ENCODE measurements at regions not wholly inside any gene's neighbourhood (a gene's known extent, or its start where the extent isn't known, plus 50 kb on each side); places are given as distances from the start of the nearest gene placed in this dataset.
A peak's percentile ranks its signal among the peaks of the same experiment; 100 is the strongest.

DNA sequence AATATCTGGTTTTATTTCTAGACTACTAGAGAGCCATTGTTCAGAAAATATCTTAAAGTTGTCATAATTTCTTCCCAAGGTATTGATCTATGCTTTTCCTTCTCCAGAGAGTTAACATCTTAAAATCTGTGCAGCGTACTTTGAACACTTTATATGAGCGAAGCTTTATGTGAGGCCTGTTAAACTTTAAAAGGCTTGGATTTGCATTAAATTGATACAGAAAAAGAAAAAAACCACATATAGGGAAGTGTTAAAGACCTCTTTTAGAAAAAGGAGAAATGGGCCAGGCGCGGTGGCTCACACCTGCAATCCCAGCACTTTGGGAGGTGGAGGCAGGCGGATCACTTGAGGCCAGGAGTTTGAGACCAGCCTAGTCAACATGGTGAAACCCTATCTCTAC is 59.2 kb upstream of the MORC3 start:
- 92 to 95% methylated on average over 3 to 5 of the region's 5 CpGs for WGBS, 2 experiments (ENCODE audit: insufficient coverage in 1 of 2, insufficient read length in 1 of 2)
- TF ChIP-seq CTCF (conservative IDR thresholded peaks at IDR 0.05) = peak; percentile 8
- peaks cover 3% of the 10 kb centered on the region for H3K36me3 Mint-ChIP-seq (ENCODE audit: low read depth)
- Histone ChIP-seq H3K4me1 (ENCODE audit: control insufficient read depth, insufficient read depth, low read length) (no peaks in the 10 kb centered on the region), H3K27me3 (ENCODE audit: control insufficient read depth, insufficient read depth, low read length, poor library complexity, severe bottlenecking) (no peaks in the 10 kb centered on the region), H3K9me3 (ENCODE audit: control insufficient read depth, low read length) (no peaks in the 10 kb centered on the region), H3K36me3 (ENCODE audit: control insufficient read depth, insufficient read depth, low read length) (no peaks in the 10 kb centered on the region), H3K27ac (ENCODE audit: low read depth, low read length) (no peak overlapping the region), H3K4me3 (ENCODE audit: low read length) (no peak overlapping the region), H3K9ac (ENCODE audit: extremely low read depth, low read length, poor library complexity, severe bottlenecking) (no peak overlapping the region)
- no peaks in the 10 kb centered on the region for H3K27me3 Mint-ChIP-seq (ENCODE audit: insufficient read depth)
- H3K4me1 Mint-ChIP-seq = no peaks in the 10 kb centered on the region
- H3K9me3 Mint-ChIP-seq = no peaks in the 10 kb centered on the region
- H3K4me3 Mint-ChIP-seq = no peak overlapping the region
- H3K27ac Mint-ChIP-seq = no peak overlapping the region
- DNase-seq = no peak

DNA sequence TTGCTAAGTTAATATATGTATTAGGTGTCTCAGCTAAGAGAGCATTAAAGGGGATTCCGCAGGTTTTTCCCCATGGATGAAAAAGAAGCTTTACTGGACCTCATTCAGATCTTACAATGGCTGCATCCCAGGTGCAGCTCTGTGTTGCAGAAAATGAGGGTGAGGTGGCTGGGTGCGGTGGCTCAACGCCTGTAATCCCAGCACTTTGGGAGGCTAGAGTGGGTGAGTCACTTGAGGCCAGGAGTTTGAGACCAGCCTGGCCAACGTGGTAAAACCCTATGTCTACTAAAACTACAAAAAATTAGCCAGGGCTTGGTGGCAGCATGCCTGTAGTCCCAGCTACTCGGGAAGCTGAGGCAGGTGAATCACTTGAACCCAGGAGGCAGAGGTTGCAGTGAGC is 58.5 kb upstream of the MORC3 start:
- peaks cover under 1% of the 10 kb centered on the region for H3K36me3 Mint-ChIP-seq (ENCODE audit: low read depth)
- no peak overlapping the region for H3K4me3 Mint-ChIP-seq
- TF ChIP-seq CTCF (conservative IDR thresholded peaks at IDR 0.05) = no peak
- Histone ChIP-seq H3K9ac (ENCODE audit: extremely low read depth, low read length, poor library complexity, severe bottlenecking) (no peak overlapping the region), H3K9me3 (ENCODE audit: control insufficient read depth, low read length) (no peaks in the 10 kb centered on the region), H3K27me3 (ENCODE audit: control insufficient read depth, insufficient read depth, low read length, poor library complexity, severe bottlenecking) (no peaks in the 10 kb centered on the region), H3K4me1 (ENCODE audit: control insufficient read depth, insufficient read depth, low read length) (no peaks in the 10 kb centered on the region), H3K36me3 (ENCODE audit: control insufficient read depth, insufficient read depth, low read length) (no peaks in the 10 kb centered on the region), H3K27ac (ENCODE audit: low read depth, low read length) (no peak overlapping the region), H3K4me3 (ENCODE audit: low read length) (no peak overlapping the region)
- no peaks in the 10 kb centered on the region for H3K9me3 Mint-ChIP-seq
- no peak overlapping the region for H3K27ac Mint-ChIP-seq
- no peaks in the 10 kb centered on the region for H3K4me1 Mint-ChIP-seq
- 89 to 91% methylated on average over 3 to 5 of the region's 5 CpGs for WGBS, 2 experiments (ENCODE audit: insufficient coverage in 1 of 2, insufficient read length in 1 of 2)
- H3K27me3 Mint-ChIP-seq (ENCODE audit: insufficient read depth) = no peaks in the 10 kb centered on the region
- no peak for DNase-seq

- TF ChIP-seq CTCF (conservative IDR thresholded peaks at IDR 0.05) = no peak
- 96 to 99% methylated on average over 6 of the region's 8 CpGs for WGBS, 2 experiments (ENCODE audit: insufficient coverage in 1 of 2, insufficient read length in 1 of 2)
- Histone ChIP-seq H3K27ac (ENCODE audit: low read depth, low read length) (no peak overlapping the region), H3K4me3 (ENCODE audit: low read length) (no peak overlapping the region), H3K9me3 (ENCODE audit: control insufficient read depth, low read length) (peaks cover 8% of the 10 kb centered on the region), H3K9ac (ENCODE audit: extremely low read depth, low read length, poor library complexity, severe bottlenecking) (no peak overlapping the region), H3K36me3 (ENCODE audit: control insufficient read depth, insufficient read depth, low read length) (no peaks in the 10 kb centered on the region), H3K27me3 (ENCODE audit: control insufficient read depth, insufficient read depth, low read length, poor library complexity, severe bottlenecking) (no peaks in the 10 kb centered on the region), H3K4me1 (ENCODE audit: control insufficient read depth, insufficient read depth, low read length) (no peaks in the 10 kb centered on the region)
- Mint-ChIP-seq H3K27me3 (ENCODE audit: insufficient read depth) (no peaks in the 10 kb centered on the region), H3K4me1 (no peaks in the 10 kb centered on the region), H3K9me3 (peaks cover 17% of the 10 kb centered on the region), H3K4me3 (no peak overlapping the region), H3K36me3 (ENCODE audit: low read depth) (peaks cover 13% of the 10 kb centered on the region), H3K27ac (no peak overlapping the region)
- DNase-seq = no peak
Measured at GRCh38 chr21:36263797-36264196, 56.2 kb upstream of the MORC3 start.
